Tibial nerve (tissue), 4 donors: ENCODE measurements at regions not wholly inside any gene's neighbourhood (a gene's known extent, or its start where the extent isn't known, plus 50 kb on each side); places are given as distances from the start of the nearest gene placed in this dataset.
A peak's percentile ranks its signal among the peaks of the same experiment; 100 is the strongest.

Experiments used
- DNase-seq, 2 donors: peaks; one replicate each; pipeline ENCODE4 v3.0.0-alpha.2; 2019; ENCODE audit warnings: low spot score in 2 of 2
- H3K27ac ChIP-seq, 4 donors: fragments of 200-600 bp; sonication (generic) in 3 of 4; one replicate each; pipeline ENCODE4 v1.5.1; 2017 to 2019; ENCODE audit warnings: mild to moderate bottlenecking in 1 of 4
- H3K27me3 ChIP-seq, 2 donors: fragments of 200-600 bp; sonication (generic) in 1 of 2; one replicate each; pipeline versions ENCODE4 v1.5.1 to v1.6.0; 2017 to 2019
- H3K36me3 ChIP-seq, 3 donors: fragments of 200-600 bp; sonication (generic); one replicate each; pipeline ENCODE4 v1.5.1; 2018 to 2019
- H3K4me1 ChIP-seq, 4 donors: fragments of 200-600 bp; sonication (generic) in 3 of 4; one replicate each; pipeline ENCODE4 v1.5.1; 2017 to 2019
- H3K4me3 ChIP-seq, 4 donors: fragments of 200-600 bp; sonication (generic) in 3 of 4; one replicate each; pipeline ENCODE4 v1.5.1; 2017 to 2019; ENCODE audit warnings: mild to moderate bottlenecking in 1 of 4, moderate library complexity in 1 of 4
- H3K9me3 ChIP-seq, 4 donors: fragments of 200-600 bp; sonication (generic) in 3 of 4; one replicate each; pipeline ENCODE4 v1.5.1; 2017 to 2019
- EP300 ChIP-seq, 2 donors: sonication (generic); formaldehyde crosslinking; IDR thresholded peaks; one replicate each; pipeline ENCODE4 v1.6.1; 2017; ENCODE audit warnings: antibody characterized with exemption in 2 of 2, mild to moderate bottlenecking in 1 of 2
- POLR2A ChIP-seq, 2 donors: fragments of 450-650 bp; IDR thresholded peaks; one replicate each; pipeline ENCODE4 v1.6.1; 2017; ENCODE audit warnings: antibody characterized with exemption in 2 of 2, mild to moderate bottlenecking in 2 of 2, moderate library complexity in 2 of 2
- WGBS, 2 donors: methylation state at CpG; one replicate each; pipeline ENCODE4 v1.1.5; 2018; 5-methylcytosine and 5-hydroxymethylcytosine counted together
- TF ChIP-seq, protein P1 (sequence below), 5 experiments: fragments of 200-600 bp in 3 of 5; fragments of 450-650 bp in 2 of 5; sonication (generic) in 3 of 5; IDR thresholded peaks; one replicate each; pipeline ENCODE4 v1.5.1; 2016 to 2019; ENCODE audit warnings: antibody characterized with exemption in 5 of 5, mild to moderate bottlenecking in 3 of 5, moderate library complexity in 2 of 5

DNA sequence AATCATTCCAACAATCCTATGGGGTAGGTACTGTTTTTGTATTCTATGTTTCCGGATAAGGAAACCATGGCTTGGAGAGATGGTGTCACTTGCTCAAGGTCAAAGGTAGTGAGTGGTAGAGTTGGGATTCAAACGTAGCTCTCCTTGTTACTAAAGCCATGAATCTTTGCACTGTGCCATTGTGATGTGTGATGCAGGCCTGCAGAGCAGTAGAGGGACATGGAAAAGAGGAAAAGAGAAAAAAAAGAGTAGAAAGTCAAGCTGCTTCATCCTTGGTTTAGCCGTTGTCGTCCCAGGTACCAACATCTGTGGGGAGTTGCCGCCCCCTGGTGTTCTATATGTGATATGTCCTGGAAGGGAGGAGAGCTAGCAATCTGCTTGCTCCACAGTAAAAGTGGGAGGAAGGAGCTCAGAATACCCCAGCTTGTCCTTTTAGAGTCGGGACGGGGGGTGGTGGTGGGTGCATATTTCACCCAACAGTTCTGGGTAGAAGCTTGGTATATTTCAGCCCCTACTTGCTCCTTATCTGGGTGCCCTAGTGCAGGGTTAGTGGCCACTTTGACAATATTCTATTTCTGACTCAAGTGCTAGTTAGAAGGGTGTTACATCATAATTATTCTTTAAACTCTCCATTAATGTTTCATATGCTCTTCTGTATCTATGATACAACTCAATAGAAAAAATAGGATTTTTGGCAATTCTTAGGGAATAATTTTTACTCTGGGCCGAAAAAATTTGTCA, 98.4 kb downstream of the EBNA1BP2 start:
- H3K9me3 ChIP-seq: no peaks in the 10 kb centered on the region
- no peak overlapping the region for H3K4me3 ChIP-seq
- peak overlapping the region in 2 of 4 donors; percentile 15 to 24 for H3K27ac ChIP-seq
- WGBS, 2 donors: 22 to 24% methylated on average over 8 of the region's 8 CpGs
- no peak for TF ChIP-seq POLR2A (IDR thresholded peaks at IDR 0.05)
- peak in 1 of 2 donors; percentile 14 for TF ChIP-seq EP300 (IDR thresholded peaks at IDR 0.05)
- TF ChIP-seq, protein P1, sequence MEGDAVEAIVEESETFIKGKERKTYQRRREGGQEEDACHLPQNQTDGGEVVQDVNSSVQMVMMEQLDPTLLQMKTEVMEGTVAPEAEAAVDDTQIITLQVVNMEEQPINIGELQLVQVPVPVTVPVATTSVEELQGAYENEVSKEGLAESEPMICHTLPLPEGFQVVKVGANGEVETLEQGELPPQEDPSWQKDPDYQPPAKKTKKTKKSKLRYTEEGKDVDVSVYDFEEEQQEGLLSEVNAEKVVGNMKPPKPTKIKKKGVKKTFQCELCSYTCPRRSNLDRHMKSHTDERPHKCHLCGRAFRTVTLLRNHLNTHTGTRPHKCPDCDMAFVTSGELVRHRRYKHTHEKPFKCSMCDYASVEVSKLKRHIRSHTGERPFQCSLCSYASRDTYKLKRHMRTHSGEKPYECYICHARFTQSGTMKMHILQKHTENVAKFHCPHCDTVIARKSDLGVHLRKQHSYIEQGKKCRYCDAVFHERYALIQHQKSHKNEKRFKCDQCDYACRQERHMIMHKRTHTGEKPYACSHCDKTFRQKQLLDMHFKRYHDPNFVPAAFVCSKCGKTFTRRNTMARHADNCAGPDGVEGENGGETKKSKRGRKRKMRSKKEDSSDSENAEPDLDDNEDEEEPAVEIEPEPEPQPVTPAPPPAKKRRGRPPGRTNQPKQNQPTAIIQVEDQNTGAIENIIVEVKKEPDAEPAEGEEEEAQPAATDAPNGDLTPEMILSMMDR (IDR thresholded peaks at IDR 0.05): peak; percentile 66 to 95 (median 81)
- H3K4me1 ChIP-seq: peaks cover 0 to 29% (median 3%) of the 10 kb centered on the region in 4 donors
- DNase-seq: peak; percentile 58 to 81
- no peaks in the 10 kb centered on the region for H3K36me3 ChIP-seq
- no peaks in the 10 kb centered on the region for H3K27me3 ChIP-seq

DNA sequence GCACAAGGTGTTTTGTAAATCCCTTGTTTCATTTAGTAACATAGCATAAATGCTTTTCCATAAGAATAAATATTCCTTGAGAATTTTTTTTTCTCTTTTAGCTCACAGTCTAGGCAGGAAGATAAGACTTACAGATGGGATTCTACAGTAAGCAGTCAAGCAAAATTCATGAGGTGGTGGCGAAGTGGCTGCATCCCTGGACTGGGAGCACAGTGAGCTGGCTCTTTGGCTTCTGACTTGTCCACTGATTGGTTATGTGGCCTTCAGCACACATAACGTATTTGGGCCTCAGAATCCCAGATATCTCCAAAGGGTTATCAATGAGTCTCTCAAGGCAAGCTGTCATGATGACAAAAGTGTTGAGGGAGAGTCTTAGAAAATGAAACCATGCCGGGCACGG, 99.8 kb downstream of the EBNA1BP2 start:
- Histone ChIP-seq H3K36me3 (no peaks in the 10 kb centered on the region), H3K27me3 (no peaks in the 10 kb centered on the region), H3K27ac (peak overlapping the region in 1 of 4 donors; percentile 64), H3K4me1 (peaks cover 0 to 41% (median 5%) of the 10 kb centered on the region in 4 donors), H3K9me3 (no peaks in the 10 kb centered on the region), H3K4me3 (no peak overlapping the region)
- DNase-seq: no peak
- WGBS, 2 donors: 89 to 90% methylated on average over 4 of the region's 4 CpGs
- TF ChIP-seq POLR2A (IDR thresholded peaks at IDR 0.05): no peak
- TF ChIP-seq EP300 (IDR thresholded peaks at IDR 0.05): no peak
- TF ChIP-seq, protein P1 (IDR thresholded peaks at IDR 0.05): no peak

DNA sequence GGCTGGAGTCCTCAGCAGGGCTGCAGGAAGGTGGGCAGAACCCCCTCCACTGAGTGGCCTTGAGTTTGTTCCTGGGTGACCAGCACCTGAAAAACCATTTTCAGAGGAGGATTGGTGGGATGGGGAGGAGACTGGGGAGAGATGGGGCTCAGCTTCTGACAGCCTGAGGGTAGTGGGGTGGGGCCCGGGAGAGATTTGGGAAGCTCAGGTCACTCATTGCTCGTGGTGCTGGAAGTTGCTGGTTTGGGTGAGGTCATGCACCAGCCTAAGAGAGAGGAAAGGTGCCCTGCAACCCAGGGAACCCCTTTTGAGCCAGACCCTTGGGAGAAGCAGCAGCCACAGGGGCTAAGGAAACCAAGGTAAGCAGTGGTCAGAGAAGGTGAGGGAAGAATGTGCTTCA, 100.8 kb downstream of the EBNA1BP2 start:
- DNase-seq: no peak
- TF ChIP-seq, protein P1 (IDR thresholded peaks at IDR 0.05): no peak
- no peak for TF ChIP-seq EP300 (IDR thresholded peaks at IDR 0.05)
- no peak for TF ChIP-seq POLR2A (IDR thresholded peaks at IDR 0.05)
- H3K9me3 ChIP-seq: no peaks in the 10 kb centered on the region
- H3K27me3 ChIP-seq: no peaks in the 10 kb centered on the region
- H3K36me3 ChIP-seq: no peaks in the 10 kb centered on the region
- H3K27ac ChIP-seq: peak overlapping the region in 2 of 4 donors; percentile 64 to 77
- peaks cover 0 to 44% (median 5%) of the 10 kb centered on the region in 4 donors for H3K4me1 ChIP-seq
- H3K4me3 ChIP-seq: no peak overlapping the region
- 67 to 71% methylated on average over 2 of the region's 2 CpGs for WGBS, 2 donors

DNA sequence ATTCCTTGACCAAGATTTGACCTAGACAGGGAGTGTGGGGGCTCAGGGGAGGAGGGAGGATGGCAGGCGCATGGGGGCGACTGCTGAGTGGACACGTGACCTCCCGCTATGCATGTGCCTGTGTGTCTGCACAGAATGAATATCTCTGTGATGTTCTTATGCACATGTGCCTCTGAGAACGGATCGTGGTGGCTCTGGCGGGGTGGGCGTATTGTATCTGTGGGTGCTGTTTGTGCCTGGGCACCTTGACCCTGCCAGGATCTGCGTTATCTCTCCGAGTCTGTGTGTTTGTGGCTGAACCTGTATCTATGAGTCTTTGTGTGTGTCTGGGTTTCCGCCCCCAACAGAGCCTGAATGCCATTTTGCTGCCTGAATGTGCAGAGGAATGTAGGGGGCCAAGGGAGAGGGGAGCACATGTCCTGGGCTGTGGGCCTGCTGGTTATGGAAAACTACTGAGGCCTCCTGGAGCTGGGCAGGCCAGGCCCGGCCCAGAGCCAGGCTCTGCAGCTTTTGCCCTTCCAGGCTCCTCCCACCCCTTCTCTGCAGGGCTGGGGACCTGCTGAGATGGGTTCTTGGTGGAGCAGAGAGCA, 102.5 kb downstream of the EBNA1BP2 start:
- no peaks in the 10 kb centered on the region for H3K27me3 ChIP-seq
- TF ChIP-seq, protein P1 (IDR thresholded peaks at IDR 0.05): no peak
- peak in 1 of 2 donors; percentile 73 for TF ChIP-seq EP300 (IDR thresholded peaks at IDR 0.05)
- H3K27ac ChIP-seq: peak overlapping the region; percentile 2 to 86 (median 78)
- peaks cover 0 to 44% (median 5%) of the 10 kb centered on the region in 4 donors for H3K4me1 ChIP-seq
- no peak for DNase-seq
- H3K4me3 ChIP-seq: peak overlapping the region in 2 of 4 donors; percentile 44 to 52
- H3K9me3 ChIP-seq: no peaks in the 10 kb centered on the region
- 48% methylated on average over 12 of the region's 12 CpGs for WGBS, 2 donors
- no peaks in the 10 kb centered on the region for H3K36me3 ChIP-seq

DNA sequence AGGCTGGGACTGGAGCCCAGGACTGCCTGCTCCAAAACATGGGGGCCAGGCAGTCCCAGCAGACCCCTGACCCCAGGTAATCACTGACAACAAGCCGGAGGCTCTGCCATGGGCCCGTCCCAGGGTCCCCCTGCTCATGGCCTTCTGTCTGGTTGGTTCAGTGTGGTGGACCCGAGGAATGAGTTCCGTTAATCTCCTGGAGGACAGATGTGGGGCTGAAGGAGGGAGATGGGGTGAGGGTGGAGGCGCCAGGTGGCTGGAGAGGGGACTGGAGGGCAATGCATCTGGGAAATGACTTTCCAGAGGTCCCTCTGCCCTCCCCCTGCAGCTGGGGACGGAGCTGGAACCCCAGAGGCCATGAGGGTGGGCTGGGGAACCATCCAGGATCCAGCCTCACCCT, 103.2 kb downstream of the EBNA1BP2 start:
- DNase-seq: no peak
- WGBS, 2 donors: 77 to 80% methylated on average over 6 of the region's 6 CpGs
- Histone ChIP-seq H3K4me1 (peaks cover 0 to 39% (median 5%) of the 10 kb centered on the region in 4 donors), H3K27ac (peak overlapping the region; percentile 54 to 86 (median 78)), H3K4me3 (peak overlapping the region in 3 of 4 donors; percentile 27 to 52 (median 44)), H3K36me3 (no peaks in the 10 kb centered on the region), H3K9me3 (no peaks in the 10 kb centered on the region), H3K27me3 (no peaks in the 10 kb centered on the region)
- TF ChIP-seq, protein P1 (IDR thresholded peaks at IDR 0.05): no peak
- no peak for TF ChIP-seq POLR2A (IDR thresholded peaks at IDR 0.05)
- no peak for TF ChIP-seq EP300 (IDR thresholded peaks at IDR 0.05)
